Testis (tissue), 2 donors: ENCODE measurements at regions not wholly inside any gene's neighbourhood (a gene's known extent, or its start where the extent isn't known, plus 50 kb on each side); places are given as distances from the start of the nearest gene placed in this dataset.

ENCODE experiments used
- CTCF ChIP-seq, 3 experiments: fragments of 450-650 bp in 2 of 3; fragments of 200-600 bp in 1 of 3; sonication (generic) in 1 of 3; IDR thresholded peaks; one replicate each; pipeline ENCODE4 v1.5.1; 2016 to 2019; ENCODE audit warnings: antibody characterized with exemption in 3 of 3, mild to moderate bottlenecking in 2 of 3, moderate library complexity in 1 of 3
- POLR2A ChIP-seq: fragments of 450-650 bp; IDR thresholded peaks from one replicate; pipeline ENCODE4 v1.6.1; 2017; ENCODE audit warnings: antibody characterized with exemption, mild to moderate bottlenecking, moderate library complexity

GRCh38 chr1:168640836-168641235 is 64.4 kb downstream of the XCL1 start:
- no peak for TF ChIP-seq CTCF (IDR thresholded peaks at IDR 0.05)
- TF ChIP-seq POLR2A = no peak
